Keratinocyte (primary cell): ENCODE measurements at regions not wholly inside any gene's neighbourhood (a gene's known extent, or its start where the extent isn't known, plus 50 kb on each side); places are given as distances from the start of the nearest gene placed in this dataset.
"Not testable (repeated sequence)": the region's sequence is repeated elsewhere in the genome, so short reads cannot be mapped to it uniquely, and the experiment has no call there.

ENCODE experiments used
- CTCF ChIP-seq, 3 experiments: IDR thresholded peaks in 1 of 3; conservative IDR thresholded peaks in 1 of 3; optimal IDR thresholded peaks in 1 of 3; 2 replicates in 2 of 3; 3 replicates in 1 of 3; pipeline versions ENCODE3 to v1.5.1; 2011; ENCODE audit warnings: low read length in 3 of 3, mild to moderate bottlenecking in 3 of 3, moderate library complexity in 2 of 3, control low read depth in 1 of 3, inconsistent platforms in 1 of 3; ENCODE audit not compliant: insufficient read depth in 2 of 3; ENCODE audit errors: extremely low read depth in 1 of 3
- EZH2 ChIP-seq: IDR thresholded peaks from one replicate; pipeline ENCODE4 v1.6.1; 2012; ENCODE audit warnings: inconsistent platforms, mild to moderate bottlenecking, low read length, moderate library complexity

- not testable (repeated sequence) for TF ChIP-seq EZH2; CTCF (optimal IDR thresholded peaks at IDR 0.05 in 1 of 3, IDR thresholded peaks at IDR 0.05 in 1 of 3, conservative IDR thresholded peaks at IDR 0.05 in 1 of 3; ENCODE audit: extremely low read depth in 1 of 3, insufficient read depth in 2 of 3, low read length in 3 of 3)
Observed at GRCh38 chr12:92375504-92375903, 229.9 kb upstream of the BTG1 start.
